ENCODE measurements at regions not wholly inside any gene's neighbourhood (a gene's known extent, or its start where the extent isn't known, plus 50 kb on each side); places are given as distances from the start of the nearest gene placed in this dataset.

- TF ChIP-seq CTCF (IDR thresholded peaks at IDR 0.05) (no peak), POLR2AphosphoS5 (IDR thresholded peaks at IDR 0.05; ENCODE audit: low read depth, low read length) (no peak), TCF7L2 (IDR thresholded peaks at IDR 0.05; ENCODE audit: low read depth, low read length) (no peak), SIN3A (IDR thresholded peaks at IDR 0.05; ENCODE audit: borderline replicate concordance, insufficient read depth, low read depth, low read length) (no peak)
These were observed 305.9 kb downstream of the BRINP2 start for GRCh38 chr1:177476676-177477075.

All from Panc1 (cell line).